H1 (cell line): ENCODE measurements at regions not wholly inside any gene's neighbourhood (a gene's known extent, or its start where the extent isn't known, plus 50 kb on each side); places are given as distances from the start of the nearest gene placed in this dataset.

ENCODE experiments used
- JUND ChIP-seq: IDR thresholded peaks from 2 replicates; pipeline ENCODE4 v1.6.1; 2011; ENCODE audit warnings: mild to moderate bottlenecking, improper control_type of control experiment, low read length
- KDM5A ChIP-seq: fragments of 200-600 bp; IDR thresholded peaks from 2 replicates; pipeline ENCODE4 v1.7.1; 2012; ENCODE audit warnings: mild to moderate bottlenecking, low read length, inconsistent platforms, mixed read lengths
- PHF8 ChIP-seq: fragments of 200-600 bp; sonication (generic); conservative IDR thresholded peaks from 2 replicates; pipeline ENCODE4 v1.7.1; 2012; ENCODE audit warnings: low read depth, mild to moderate bottlenecking, inconsistent platforms, low read length, moderate library complexity
- POLR2AphosphoS5 ChIP-seq: IDR thresholded peaks from 2 replicates; pipeline ENCODE4 v1.6.1; 2011; ENCODE audit warnings: low read depth, low read length
- RXRA ChIP-seq: IDR thresholded peaks from 2 replicates; pipeline ENCODE4 v1.6.1; 2011; ENCODE audit warnings: low read depth, mild to moderate bottlenecking, low read length, moderate library complexity; ENCODE audit not compliant: insufficient read depth
- TF ChIP-seq, protein P1 (sequence below): fragments of 300-600 bp; sonication (generic); IDR thresholded peaks from 2 replicates; pipeline ENCODE4 v1.7.1; 2012; ENCODE audit warnings: low read length, moderate library complexity, mild to moderate bottlenecking, inconsistent platforms; ENCODE audit not compliant: insufficient replicate concordance
- TF ChIP-seq, protein P2 (sequence below): IDR thresholded peaks from 2 replicates; pipeline ENCODE4 v1.6.1; 2012; ENCODE audit warnings: inconsistent platforms

DNA sequence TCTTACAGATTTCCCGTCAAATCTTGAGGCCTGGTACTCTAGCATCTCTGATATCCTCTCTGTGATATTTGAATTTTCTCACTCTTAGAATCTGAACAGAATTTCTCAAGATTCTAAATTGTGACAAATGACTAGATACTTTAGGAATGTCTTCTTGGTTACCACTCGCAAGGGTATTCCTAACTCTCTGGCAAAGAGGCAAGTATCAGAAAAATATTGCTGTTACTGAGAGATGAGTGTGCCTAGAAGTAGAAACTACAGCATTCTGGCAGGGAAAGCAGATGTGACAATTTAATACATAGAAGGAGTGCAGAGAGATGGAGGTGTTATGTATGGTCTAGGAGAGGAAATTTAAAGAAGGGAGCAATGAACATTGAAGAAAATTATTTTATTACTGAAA is 467.8 kb downstream of the LRIG3 start (continued):
- TF ChIP-seq, protein P1, sequence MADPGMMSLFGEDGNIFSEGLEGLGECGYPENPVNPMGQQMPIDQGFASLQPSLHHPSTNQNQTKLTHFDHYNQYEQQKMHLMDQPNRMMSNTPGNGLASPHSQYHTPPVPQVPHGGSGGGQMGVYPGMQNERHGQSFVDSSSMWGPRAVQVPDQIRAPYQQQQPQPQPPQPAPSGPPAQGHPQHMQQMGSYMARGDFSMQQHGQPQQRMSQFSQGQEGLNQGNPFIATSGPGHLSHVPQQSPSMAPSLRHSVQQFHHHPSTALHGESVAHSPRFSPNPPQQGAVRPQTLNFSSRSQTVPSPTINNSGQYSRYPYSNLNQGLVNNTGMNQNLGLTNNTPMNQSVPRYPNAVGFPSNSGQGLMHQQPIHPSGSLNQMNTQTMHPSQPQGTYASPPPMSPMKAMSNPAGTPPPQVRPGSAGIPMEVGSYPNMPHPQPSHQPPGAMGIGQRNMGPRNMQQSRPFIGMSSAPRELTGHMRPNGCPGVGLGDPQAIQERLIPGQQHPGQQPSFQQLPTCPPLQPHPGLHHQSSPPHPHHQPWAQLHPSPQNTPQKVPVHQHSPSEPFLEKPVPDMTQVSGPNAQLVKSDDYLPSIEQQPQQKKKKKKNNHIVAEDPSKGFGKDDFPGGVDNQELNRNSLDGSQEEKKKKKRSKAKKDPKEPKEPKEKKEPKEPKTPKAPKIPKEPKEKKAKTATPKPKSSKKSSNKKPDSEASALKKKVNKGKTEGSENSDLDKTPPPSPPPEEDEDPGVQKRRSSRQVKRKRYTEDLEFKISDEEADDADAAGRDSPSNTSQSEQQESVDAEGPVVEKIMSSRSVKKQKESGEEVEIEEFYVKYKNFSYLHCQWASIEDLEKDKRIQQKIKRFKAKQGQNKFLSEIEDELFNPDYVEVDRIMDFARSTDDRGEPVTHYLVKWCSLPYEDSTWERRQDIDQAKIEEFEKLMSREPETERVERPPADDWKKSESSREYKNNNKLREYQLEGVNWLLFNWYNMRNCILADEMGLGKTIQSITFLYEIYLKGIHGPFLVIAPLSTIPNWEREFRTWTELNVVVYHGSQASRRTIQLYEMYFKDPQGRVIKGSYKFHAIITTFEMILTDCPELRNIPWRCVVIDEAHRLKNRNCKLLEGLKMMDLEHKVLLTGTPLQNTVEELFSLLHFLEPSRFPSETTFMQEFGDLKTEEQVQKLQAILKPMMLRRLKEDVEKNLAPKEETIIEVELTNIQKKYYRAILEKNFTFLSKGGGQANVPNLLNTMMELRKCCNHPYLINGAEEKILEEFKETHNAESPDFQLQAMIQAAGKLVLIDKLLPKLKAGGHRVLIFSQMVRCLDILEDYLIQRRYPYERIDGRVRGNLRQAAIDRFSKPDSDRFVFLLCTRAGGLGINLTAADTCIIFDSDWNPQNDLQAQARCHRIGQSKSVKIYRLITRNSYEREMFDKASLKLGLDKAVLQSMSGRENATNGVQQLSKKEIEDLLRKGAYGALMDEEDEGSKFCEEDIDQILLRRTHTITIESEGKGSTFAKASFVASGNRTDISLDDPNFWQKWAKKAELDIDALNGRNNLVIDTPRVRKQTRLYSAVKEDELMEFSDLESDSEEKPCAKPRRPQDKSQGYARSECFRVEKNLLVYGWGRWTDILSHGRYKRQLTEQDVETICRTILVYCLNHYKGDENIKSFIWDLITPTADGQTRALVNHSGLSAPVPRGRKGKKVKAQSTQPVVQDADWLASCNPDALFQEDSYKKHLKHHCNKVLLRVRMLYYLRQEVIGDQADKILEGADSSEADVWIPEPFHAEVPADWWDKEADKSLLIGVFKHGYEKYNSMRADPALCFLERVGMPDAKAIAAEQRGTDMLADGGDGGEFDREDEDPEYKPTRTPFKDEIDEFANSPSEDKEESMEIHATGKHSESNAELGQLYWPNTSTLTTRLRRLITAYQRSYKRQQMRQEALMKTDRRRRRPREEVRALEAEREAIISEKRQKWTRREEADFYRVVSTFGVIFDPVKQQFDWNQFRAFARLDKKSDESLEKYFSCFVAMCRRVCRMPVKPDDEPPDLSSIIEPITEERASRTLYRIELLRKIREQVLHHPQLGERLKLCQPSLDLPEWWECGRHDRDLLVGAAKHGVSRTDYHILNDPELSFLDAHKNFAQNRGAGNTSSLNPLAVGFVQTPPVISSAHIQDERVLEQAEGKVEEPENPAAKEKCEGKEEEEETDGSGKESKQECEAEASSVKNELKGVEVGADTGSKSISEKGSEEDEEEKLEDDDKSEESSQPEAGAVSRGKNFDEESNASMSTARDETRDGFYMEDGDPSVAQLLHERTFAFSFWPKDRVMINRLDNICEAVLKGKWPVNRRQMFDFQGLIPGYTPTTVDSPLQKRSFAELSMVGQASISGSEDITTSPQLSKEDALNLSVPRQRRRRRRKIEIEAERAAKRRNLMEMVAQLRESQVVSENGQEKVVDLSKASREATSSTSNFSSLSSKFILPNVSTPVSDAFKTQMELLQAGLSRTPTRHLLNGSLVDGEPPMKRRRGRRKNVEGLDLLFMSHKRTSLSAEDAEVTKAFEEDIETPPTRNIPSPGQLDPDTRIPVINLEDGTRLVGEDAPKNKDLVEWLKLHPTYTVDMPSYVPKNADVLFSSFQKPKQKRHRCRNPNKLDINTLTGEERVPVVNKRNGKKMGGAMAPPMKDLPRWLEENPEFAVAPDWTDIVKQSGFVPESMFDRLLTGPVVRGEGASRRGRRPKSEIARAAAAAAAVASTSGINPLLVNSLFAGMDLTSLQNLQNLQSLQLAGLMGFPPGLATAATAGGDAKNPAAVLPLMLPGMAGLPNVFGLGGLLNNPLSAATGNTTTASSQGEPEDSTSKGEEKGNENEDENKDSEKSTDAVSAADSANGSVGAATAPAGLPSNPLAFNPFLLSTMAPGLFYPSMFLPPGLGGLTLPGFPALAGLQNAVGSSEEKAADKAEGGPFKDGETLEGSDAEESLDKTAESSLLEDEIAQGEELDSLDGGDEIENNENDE = no peak
- TF ChIP-seq KDM5A (no peak), POLR2AphosphoS5 (no peak), RXRA (no peak), PHF8 (no peak), JUND (no peak)
- TF ChIP-seq, protein P2, sequence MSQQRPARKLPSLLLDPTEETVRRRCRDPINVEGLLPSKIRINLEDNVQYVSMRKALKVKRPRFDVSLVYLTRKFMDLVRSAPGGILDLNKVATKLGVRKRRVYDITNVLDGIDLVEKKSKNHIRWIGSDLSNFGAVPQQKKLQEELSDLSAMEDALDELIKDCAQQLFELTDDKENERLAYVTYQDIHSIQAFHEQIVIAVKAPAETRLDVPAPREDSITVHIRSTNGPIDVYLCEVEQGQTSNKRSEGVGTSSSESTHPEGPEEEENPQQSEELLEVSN = no peak
